Stimulated activated CD8-positive, alpha-beta memory T cell treated with anti-CD3 and anti-CD28 coated beads, Interleukin-15, amount 100 ng/mL, for 4 hours (primary cell): ENCODE measurements at regions not wholly inside any gene's neighbourhood (a gene's known extent, or its start where the extent isn't known, plus 50 kb on each side); places are given as distances from the start of the nearest gene placed in this dataset.
"Not testable (repeated sequence)": the region's sequence is repeated elsewhere in the genome, so short reads cannot be mapped to it uniquely, and the experiment has no call there.

Experiments used
- DNase-seq, 2 donors: peaks; one replicate each; pipeline ENCODE4 v3.0.0-alpha.2; 2020; ENCODE audit warnings: low read depth in 2 of 2

DNA sequence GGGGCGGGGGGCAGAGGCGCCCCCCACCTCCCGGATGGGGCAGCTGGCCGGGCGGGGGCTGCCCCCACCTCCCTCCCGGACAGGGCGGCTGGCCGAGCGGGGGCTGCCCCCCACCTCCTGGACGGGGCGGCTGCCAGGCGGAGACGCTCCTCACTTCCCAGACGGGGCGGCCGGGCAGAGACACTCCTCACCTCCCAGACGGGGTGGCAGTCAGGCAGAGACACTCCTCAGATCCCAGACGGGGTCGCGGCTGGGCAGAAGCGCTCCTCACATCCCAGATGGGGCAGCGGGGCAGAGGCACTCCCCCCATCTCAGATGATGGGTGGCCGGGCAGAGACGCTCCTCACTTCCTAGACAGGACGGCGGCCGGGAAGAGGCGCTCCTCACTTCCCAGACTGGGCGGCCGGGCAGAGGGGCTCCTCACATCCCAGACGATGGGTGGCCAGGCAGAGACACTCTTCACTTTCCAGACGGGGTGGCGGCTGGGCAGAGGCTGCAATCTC is 240.1 kb downstream of the NPIPA7 start:
- DNase-seq = not testable (repeated sequence)

DNA sequence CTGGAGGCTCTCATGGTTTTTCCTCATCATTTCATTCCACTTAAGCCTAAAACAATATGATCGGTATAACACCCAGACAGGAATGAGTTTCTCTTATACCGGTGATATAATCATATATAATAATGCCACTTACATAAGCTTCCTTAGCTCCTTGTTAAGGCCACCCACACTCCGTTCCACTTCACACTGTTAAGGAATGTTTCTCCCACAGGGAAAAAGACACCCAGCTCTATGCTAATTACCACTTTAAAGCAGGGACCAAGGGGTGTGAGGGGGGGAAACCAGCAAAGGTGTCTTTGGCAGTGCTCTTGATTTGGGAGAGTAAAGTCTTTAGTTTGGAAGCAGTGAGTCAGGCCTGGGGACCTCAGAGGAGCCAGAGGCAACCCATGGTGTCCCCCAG is 245.4 kb downstream of the NPIPA7 start:
- not testable (repeated sequence) for DNase-seq

DNA sequence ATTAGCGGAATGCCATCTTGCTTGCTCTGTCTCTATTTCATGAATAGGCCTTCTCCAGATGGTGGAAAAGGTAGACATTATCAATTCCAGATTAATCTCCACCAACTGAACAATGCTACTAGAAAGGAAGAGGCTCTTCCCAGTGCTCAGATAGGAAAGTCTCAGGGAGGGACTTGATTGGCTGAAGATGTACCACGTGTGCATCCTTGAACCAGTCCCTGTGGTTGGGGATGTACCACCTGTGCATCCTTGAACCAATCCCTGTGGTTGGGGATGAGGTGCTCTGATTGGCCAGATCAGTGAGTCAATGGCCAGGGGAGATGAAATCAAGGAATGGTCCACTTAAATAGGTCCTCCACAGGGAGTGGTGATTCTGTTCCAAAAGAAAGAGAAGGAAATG is 246.2 kb downstream of the NPIPA7 start:
- DNase-seq = not testable (repeated sequence)

GRCh38 chr16:16627865-16628264 is 248.9 kb downstream of the NPIPA7 start:
- not testable (repeated sequence) for DNase-seq

- not testable (repeated sequence) for DNase-seq
These were observed 259.3 kb downstream of the NPIPA7 start for GRCh38 chr16:16638231-16638630.

- not testable (repeated sequence) for DNase-seq
These were observed 259.8 kb downstream of the NPIPA7 start for GRCh38 chr16:16638714-16639113.

DNA sequence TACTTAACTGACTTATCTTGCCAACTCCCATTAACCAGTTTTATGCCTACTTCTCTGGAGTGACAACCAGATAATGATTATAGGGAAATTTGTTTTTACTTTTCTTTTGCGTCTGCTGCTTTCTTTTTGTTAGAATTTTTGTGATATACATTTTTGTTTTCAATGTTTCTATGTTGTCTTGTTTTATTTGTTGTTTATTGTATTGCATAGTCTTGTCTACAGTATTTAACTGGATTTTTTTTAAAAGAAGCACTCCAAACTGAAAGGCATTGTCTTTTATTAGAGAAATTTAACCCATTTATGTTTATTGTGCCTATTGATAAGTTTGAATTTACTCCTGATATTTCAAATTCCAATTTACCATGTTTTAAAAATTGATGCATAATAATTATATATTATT is 264.9 kb downstream of the NPIPA7 start:
- not testable (repeated sequence) for DNase-seq

- not testable (repeated sequence) for DNase-seq
These were observed 269.1 kb downstream of the NPIPA7 start for GRCh38 chr16:16648002-16648401.

DNA sequence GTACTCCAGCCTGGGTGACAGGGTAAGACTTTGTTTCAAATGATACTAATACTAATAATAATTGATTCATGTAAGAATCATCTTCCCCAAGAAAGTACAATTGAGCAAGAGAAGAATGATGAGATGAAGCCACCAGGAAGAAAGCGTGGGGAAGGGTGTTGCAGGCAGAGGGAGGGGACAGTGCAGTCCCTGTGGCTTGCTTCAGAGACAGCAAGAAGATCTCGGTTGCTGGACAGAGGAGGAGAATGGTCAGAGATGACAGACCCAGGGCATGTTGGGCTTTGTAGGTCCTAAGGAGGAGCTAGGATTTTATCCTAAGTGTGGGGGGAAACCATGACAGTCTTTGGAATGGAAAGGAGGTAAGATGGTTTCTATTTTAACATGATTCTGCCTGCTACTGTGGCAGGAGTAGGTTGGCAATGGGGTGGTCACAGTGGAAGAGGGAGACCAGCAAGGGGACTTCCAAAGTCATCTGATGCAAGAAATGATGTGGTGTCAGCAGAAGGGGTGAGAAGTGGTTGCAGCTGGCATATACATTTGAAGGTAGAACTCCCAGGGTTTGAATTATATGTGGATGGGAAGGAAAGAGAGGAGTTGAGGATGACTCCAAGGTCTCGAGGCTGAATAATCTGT is 293.4 kb downstream of the NPIPA7 start:
- not testable (repeated sequence) for DNase-seq

- DNase-seq = not testable (repeated sequence)
These were observed 295.9 kb downstream of the NPIPA7 start for GRCh38 chr16:16674820-16675219.

DNA sequence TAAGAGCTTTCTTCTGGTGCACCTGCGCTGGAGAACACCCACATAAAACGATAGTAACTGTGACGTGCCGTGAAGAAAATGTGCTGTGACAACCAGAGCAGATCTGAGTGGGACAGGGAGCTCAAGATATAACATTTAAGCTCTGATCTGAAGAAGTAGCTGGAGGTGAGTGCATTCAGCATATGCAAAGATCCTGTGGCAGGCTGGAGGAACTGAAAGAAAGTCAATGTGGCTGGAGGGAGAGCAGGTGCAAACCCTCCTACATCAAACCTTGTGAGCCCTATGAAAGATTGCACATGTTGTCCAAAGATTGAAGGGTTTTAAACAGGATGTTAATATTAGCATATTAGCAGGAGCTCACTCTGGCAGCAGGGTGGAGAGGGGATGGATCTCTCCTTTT is 342.9 kb downstream of the NPIPA7 start:
- DNase-seq = not testable (repeated sequence)

GRCh38 chr16:16722666-16723065 is 343.7 kb downstream of the NPIPA7 start:
- DNase-seq = not testable (repeated sequence)

- DNase-seq = not testable (repeated sequence)
These were observed 345.0 kb downstream of the NPIPA7 start for GRCh38 chr16:16723819-16724519.

- DNase-seq = not testable (repeated sequence)
These were observed 348.1 kb downstream of the NPIPA7 start for GRCh38 chr16:16727048-16727447.

- DNase-seq = not testable (repeated sequence)
These were observed 363.6 kb downstream of the NPIPA7 start for GRCh38 chr16:16742573-16742972.

GRCh38 chr16:16754992-16755667 is 376.2 kb downstream of the NPIPA7 start:
- DNase-seq = not testable (repeated sequence)

DNA sequence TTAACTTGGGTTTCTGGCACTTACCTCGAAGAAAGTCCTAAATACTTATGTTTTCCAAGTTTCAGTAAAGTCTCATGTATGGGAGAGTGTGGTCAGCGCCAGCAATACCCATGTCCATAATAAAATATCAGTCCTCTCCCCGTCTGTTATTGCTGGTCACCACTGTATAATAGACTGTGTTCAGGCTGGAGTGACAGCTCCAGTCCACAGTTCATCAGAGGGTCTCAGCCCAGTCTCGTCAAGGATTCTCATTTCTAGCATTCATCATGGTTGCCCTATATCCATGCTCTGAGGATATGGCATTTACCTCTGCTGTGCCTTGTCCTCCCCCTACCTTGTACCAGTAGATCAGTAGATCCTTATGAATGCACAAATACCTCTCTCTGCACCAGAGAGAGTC is 384.5 kb downstream of the NPIPA7 start:
- DNase-seq = no peak

- DNase-seq = not testable (repeated sequence)
These were observed 391.8 kb downstream of the NPIPA7 start for GRCh38 chr16:16770717-16771116.

- DNase-seq = no peak
These were observed 395.4 kb downstream of the NPIPA7 start for GRCh38 chr16:16774389-16774788.

DNA sequence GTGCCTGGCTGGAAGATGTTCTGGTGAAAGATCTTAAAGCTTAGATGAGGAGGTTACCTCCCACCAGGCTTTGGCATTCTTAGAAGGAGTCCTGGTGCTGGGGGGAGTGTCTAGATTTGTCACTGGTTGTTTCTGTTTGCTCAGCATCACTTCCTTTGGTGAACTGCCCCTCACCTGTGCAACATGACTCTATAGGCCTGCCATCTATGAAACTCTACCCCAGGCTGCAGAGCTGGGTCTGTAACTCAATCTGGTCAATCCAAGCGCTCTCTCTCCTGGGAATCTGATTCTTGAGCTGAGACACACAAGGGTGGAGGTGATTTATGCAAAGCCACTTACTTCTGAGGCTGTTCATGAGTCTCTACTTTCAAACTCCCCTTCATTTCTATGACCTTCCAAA is 399.4 kb downstream of the NPIPA7 start:
- DNase-seq = no peak

DNA sequence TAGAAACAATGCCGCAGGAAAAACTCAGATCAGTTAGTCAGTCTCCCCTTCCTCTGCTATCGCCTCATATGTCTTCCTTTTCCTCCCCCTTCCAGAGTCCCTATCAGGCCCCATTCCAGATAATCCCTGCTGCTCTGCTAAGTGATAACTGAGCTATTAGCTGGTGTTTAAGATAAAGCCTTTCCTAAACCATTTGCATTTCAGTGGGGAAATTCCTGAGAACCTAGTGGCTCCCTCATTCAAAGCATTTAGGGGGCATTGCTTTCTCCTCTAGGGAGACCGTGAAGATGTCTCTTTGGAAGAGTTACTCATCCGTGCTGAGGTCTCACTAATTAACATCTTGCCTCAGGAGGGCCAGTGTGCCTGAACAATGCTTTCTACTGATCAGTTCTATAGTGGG is 401.6 kb downstream of the NPIPA7 start:
- DNase-seq = no peak

DNA sequence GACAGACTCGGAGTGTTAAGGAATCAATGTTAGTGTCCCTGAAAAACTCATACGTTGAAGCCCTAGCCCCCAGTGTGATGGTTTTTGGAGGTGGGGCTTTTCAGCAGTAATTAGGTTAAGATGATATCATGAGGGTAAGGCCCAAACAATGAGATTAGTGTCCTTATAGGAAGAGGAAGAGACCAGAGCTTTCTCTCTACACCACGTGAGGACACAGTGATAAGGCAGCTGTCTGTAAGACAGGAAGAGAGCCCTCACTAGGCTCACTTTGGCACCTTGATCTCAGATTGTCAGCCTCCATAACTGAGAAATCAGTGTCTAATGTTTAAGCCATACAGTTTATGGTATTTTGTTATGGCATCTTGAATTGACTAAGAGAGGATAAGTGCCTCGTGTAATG is 403.2 kb downstream of the NPIPA7 start:
- no peak for DNase-seq

DNA sequence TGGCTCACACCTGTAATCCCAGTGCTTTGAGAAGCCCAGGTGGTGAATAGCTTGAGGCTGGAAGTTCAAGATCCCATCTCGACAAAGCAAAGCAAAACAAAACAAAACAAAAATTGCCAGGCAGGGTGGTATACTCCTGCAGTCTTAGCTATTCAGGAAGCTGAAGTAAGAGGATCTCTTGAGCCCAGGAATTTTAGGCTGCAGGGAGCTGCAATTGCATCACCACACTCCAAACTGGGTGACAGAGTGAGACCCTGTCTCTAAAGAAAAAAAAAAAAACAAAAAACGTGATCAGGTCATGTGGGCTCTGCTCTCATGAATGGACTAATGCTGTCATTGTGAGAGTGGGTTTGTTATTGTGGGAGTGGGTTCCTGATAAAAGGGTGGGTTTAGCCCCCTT is 409.1 kb downstream of the NPIPA7 start:
- no peak for DNase-seq
